Amygdala (tissue), 56 donors: ENCODE measurements at regions not wholly inside any gene's neighbourhood (a gene's known extent, or its start where the extent isn't known, plus 50 kb on each side); places are given as distances from the start of the nearest gene placed in this dataset.
A peak's percentile ranks its signal among the peaks of the same experiment; 100 is the strongest.
"Not testable (repeated sequence)": the region's sequence is repeated elsewhere in the genome, so short reads cannot be mapped to it uniquely, and the experiment has no call there.

ENCODE experiments used
- DNase-seq, 56 donors: peaks; one replicate each; lab custom pipeline; 2025; lab: John Stamatoyannopoulos, UW

GRCh38 chr2:228540976-228541375 is 359.5 kb upstream of the SPHKAP start:
- peak in 2 of 56 donors; percentile 0 to 6 for DNase-seq

- DNase-seq, result no peak
Measured at GRCh38 chr2:228535396-228535795, 353.9 kb upstream of the SPHKAP start.

- no peak for DNase-seq
Measured at GRCh38 chr2:228533156-228533555, 351.7 kb upstream of the SPHKAP start.

- no peak for DNase-seq
Measured at GRCh38 chr2:228532233-228532632, 350.7 kb upstream of the SPHKAP start.

GRCh38 chr2:228527197-228527881 is 345.9 kb upstream of the SPHKAP start:
- no peak for DNase-seq

GRCh38 chr2:228526687-228527086 is 345.2 kb upstream of the SPHKAP start:
- no peak for DNase-seq

GRCh38 chr2:228522977-228523376 is 341.5 kb upstream of the SPHKAP start:
- DNase-seq, result no peak

GRCh38 chr2:228522276-228522675 is 340.8 kb upstream of the SPHKAP start:
- no peak for DNase-seq

GRCh38 chr2:228519561-228519960 is 338.1 kb upstream of the SPHKAP start:
- DNase-seq, result no peak

GRCh38 chr2:228516019-228516418 is 334.5 kb upstream of the SPHKAP start:
- no peak for DNase-seq

- not testable (repeated sequence) for DNase-seq
Measured at GRCh38 chr2:228513480-228513879, 332.0 kb upstream of the SPHKAP start.

GRCh38 chr2:228509021-228509420 is 327.5 kb upstream of the SPHKAP start:
- no peak for DNase-seq

GRCh38 chr2:228507870-228508269 is 326.4 kb upstream of the SPHKAP start:
- no peak for DNase-seq

- DNase-seq, result no peak
Measured at GRCh38 chr2:228507231-228507824, 325.8 kb upstream of the SPHKAP start.

GRCh38 chr2:228503731-228504130 is 322.2 kb upstream of the SPHKAP start:
- DNase-seq, result no peak

GRCh38 chr2:228493852-228494251 is 312.4 kb upstream of the SPHKAP start:
- DNase-seq, result no peak

- no peak for DNase-seq
Measured at GRCh38 chr2:228479014-228479413, 297.5 kb upstream of the SPHKAP start.

- DNase-seq, result no peak
Measured at GRCh38 chr2:228474466-228474865, 293.0 kb upstream of the SPHKAP start.

- DNase-seq, result no peak
Measured at GRCh38 chr2:228469721-228470120, 288.2 kb upstream of the SPHKAP start.

GRCh38 chr2:228466851-228467250 is 285.4 kb upstream of the SPHKAP start:
- no peak for DNase-seq

- DNase-seq, result no peak
Measured at GRCh38 chr2:228465408-228465807, 283.9 kb upstream of the SPHKAP start.

GRCh38 chr2:228458364-228458763 is 276.9 kb upstream of the SPHKAP start:
- DNase-seq, result no peak
